H1 (cell line): ENCODE measurements at regions not wholly inside any gene's neighbourhood (a gene's known extent, or its start where the extent isn't known, plus 50 kb on each side); places are given as distances from the start of the nearest gene placed in this dataset.

ENCODE experiments used
- BRCA1 ChIP-seq: IDR thresholded peaks from 2 replicates; pipeline ENCODE4 v1.6.1; 2012; ENCODE audit warnings: low read depth, low read length, improper control_type of control experiment
- EZH2 ChIP-seq: fragments of 200-600 bp; sonication (generic); IDR thresholded peaks from 2 replicates; pipeline ENCODE4 v1.7.1; 2012; ENCODE audit warnings: low read depth, mild to moderate bottlenecking, moderate library complexity, low read length, inconsistent platforms; ENCODE audit not compliant: severe bottlenecking
- POLR2A ChIP-seq, 2 experiments: IDR thresholded peaks; 1 replicate in 1 of 2; 2 replicates in 1 of 2; pipeline ENCODE4 v1.6.1; 2011; ENCODE audit warnings: low read depth in 2 of 2, low read length in 2 of 2, mild to moderate bottlenecking in 2 of 2; ENCODE audit errors: control extremely low read depth in 1 of 2
- POLR2AphosphoS5 ChIP-seq: IDR thresholded peaks from 2 replicates; pipeline ENCODE4 v1.6.1; 2011; ENCODE audit warnings: low read depth, low read length
- SIN3A ChIP-seq, 2 experiments: IDR thresholded peaks in 1 of 2; conservative IDR thresholded peaks in 1 of 2; 2 replicates each; pipeline ENCODE4 v1.6.1; 2011 to 2012; ENCODE audit warnings: low read length in 2 of 2, improper control_type of control experiment in 1 of 2, low read depth in 1 of 2, mild to moderate bottlenecking in 1 of 2
- TAF1 ChIP-seq: IDR thresholded peaks from 2 replicates; pipeline ENCODE4 v1.6.1; 2011; ENCODE audit warnings: mild to moderate bottlenecking, low read depth, low read length
- TF ChIP-seq, protein P1 (sequence below), 3 experiments: IDR thresholded peaks; 1 replicate in 2 of 3; 2 replicates in 1 of 3; pipeline versions ENCODE4 v1.5.1 to v1.6.1; 2011; ENCODE audit warnings: low read length in 3 of 3, mild to moderate bottlenecking in 3 of 3, inconsistent platforms in 2 of 3, low read depth in 1 of 3, moderate library complexity in 1 of 3; ENCODE audit not compliant: insufficient read depth in 1 of 3; ENCODE audit errors: control extremely low read depth in 1 of 3
- TF ChIP-seq, protein P2 (sequence below): IDR thresholded peaks from 2 replicates; pipeline ENCODE4 v1.6.1; 2012; ENCODE audit warnings: inconsistent platforms

GRCh38 chr10:61294131-61294530 is 159.1 kb downstream of the TMEM26 start:
- TF ChIP-seq POLR2AphosphoS5 = no peak
- TF ChIP-seq, protein P1, sequence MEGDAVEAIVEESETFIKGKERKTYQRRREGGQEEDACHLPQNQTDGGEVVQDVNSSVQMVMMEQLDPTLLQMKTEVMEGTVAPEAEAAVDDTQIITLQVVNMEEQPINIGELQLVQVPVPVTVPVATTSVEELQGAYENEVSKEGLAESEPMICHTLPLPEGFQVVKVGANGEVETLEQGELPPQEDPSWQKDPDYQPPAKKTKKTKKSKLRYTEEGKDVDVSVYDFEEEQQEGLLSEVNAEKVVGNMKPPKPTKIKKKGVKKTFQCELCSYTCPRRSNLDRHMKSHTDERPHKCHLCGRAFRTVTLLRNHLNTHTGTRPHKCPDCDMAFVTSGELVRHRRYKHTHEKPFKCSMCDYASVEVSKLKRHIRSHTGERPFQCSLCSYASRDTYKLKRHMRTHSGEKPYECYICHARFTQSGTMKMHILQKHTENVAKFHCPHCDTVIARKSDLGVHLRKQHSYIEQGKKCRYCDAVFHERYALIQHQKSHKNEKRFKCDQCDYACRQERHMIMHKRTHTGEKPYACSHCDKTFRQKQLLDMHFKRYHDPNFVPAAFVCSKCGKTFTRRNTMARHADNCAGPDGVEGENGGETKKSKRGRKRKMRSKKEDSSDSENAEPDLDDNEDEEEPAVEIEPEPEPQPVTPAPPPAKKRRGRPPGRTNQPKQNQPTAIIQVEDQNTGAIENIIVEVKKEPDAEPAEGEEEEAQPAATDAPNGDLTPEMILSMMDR (IDR thresholded peaks at IDR 0.05; ENCODE audit: control extremely low read depth in 1 of 3, insufficient read depth in 1 of 3, low read depth in 1 of 3, low read length in 3 of 3) = no peak
- no peak for TF ChIP-seq POLR2A (IDR thresholded peaks at IDR 0.05; ENCODE audit: control extremely low read depth in 1 of 2, low read depth in 2 of 2, low read length in 2 of 2)
- no peak for TF ChIP-seq BRCA1
- TF ChIP-seq, protein P2, sequence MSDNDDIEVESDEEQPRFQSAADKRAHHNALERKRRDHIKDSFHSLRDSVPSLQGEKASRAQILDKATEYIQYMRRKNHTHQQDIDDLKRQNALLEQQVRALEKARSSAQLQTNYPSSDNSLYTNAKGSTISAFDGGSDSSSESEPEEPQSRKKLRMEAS = no peak
- TF ChIP-seq EZH2 = no peak
- no peak for TF ChIP-seq TAF1
- no peak for TF ChIP-seq SIN3A (conservative IDR thresholded peaks at IDR 0.05 in 1 of 2, IDR thresholded peaks at IDR 0.05 in 1 of 2; ENCODE audit: low read depth in 1 of 2, low read length in 2 of 2)
